OCI-LY1 (cell line): ENCODE measurements at regions not wholly inside any gene's neighbourhood (a gene's known extent, or its start where the extent isn't known, plus 50 kb on each side); places are given as distances from the start of the nearest gene placed in this dataset.

Experiments
- EZH2 ChIP-seq: fragments of 200-600 bp; sonication (generic), shearing (Covaris generic); IDR thresholded peaks from 2 replicates; pipeline ENCODE4 v1.8.0; 2017; ENCODE audit warnings: borderline replicate concordance, mixed run types, mild to moderate bottlenecking, antibody characterized with exemption, low read length, moderate library complexity, mixed read lengths
- TF ChIP-seq, protein P1 (sequence below): fragments of 200-600 bp; sonication (generic), shearing (Covaris generic); IDR thresholded peaks from 2 replicates; pipeline ENCODE4 v1.5.1; 2017; ENCODE audit warnings: mild to moderate bottlenecking, antibody characterized with exemption, low read length, moderate library complexity, mixed read lengths

DNA sequence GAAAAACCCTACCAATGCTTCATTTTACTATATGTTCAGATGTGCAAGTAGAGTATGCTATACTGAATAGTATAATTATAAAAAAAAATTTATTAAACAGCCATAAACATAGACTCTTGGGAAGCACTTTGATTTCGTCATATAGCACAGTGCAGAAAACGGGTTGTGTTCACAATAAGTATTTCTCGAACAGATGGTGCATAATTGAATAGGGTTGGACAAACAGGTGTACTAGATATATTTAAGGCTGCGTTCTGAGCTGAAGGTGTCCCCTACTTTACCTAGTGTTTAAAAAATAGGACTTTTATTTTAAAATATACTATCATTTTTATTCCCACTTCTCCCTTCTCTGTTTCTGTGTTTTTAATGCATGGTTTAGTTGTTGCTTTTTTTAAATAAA lies 841.5 kb downstream of the ANKRD7 start:
- TF ChIP-seq, protein P1, sequence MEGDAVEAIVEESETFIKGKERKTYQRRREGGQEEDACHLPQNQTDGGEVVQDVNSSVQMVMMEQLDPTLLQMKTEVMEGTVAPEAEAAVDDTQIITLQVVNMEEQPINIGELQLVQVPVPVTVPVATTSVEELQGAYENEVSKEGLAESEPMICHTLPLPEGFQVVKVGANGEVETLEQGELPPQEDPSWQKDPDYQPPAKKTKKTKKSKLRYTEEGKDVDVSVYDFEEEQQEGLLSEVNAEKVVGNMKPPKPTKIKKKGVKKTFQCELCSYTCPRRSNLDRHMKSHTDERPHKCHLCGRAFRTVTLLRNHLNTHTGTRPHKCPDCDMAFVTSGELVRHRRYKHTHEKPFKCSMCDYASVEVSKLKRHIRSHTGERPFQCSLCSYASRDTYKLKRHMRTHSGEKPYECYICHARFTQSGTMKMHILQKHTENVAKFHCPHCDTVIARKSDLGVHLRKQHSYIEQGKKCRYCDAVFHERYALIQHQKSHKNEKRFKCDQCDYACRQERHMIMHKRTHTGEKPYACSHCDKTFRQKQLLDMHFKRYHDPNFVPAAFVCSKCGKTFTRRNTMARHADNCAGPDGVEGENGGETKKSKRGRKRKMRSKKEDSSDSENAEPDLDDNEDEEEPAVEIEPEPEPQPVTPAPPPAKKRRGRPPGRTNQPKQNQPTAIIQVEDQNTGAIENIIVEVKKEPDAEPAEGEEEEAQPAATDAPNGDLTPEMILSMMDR, result no peak
- no peak for TF ChIP-seq EZH2
